Retinal pigment epithelial cell (primary cell): ENCODE measurements at regions not wholly inside any gene's neighbourhood (a gene's known extent, or its start where the extent isn't known, plus 50 kb on each side); places are given as distances from the start of the nearest gene placed in this dataset.

ENCODE experiments used
- DNase-seq: peaks from one replicate; pipeline ENCODE4 v3.0.0-alpha.2; 2010; ENCODE audit warnings: low read depth
- H3K4me3 ChIP-seq: 2 replicates; pipeline ENCODE4 v1.5.1; 2011; ENCODE audit warnings: mild to moderate bottlenecking, low read length, control low read depth, moderate library complexity
- CTCF ChIP-seq: conservative IDR thresholded peaks from 2 replicates; pipeline ENCODE4 v1.5.1; 2011; ENCODE audit warnings: low read depth, low read length, control low read depth, inconsistent platforms

GRCh38 chr2:65528241-65528574 is 95.8 kb upstream of the SPRED2 start:
- TF ChIP-seq CTCF: no peak
- no peak overlapping the region for H3K4me3 ChIP-seq
- DNase-seq: no peak

GRCh38 chr2:65527451-65528240 is 95.2 kb upstream of the SPRED2 start:
- no peak for TF ChIP-seq CTCF
- DNase-seq: no peak
- H3K4me3 ChIP-seq: no peak overlapping the region

- DNase-seq: no peak
- H3K4me3 ChIP-seq: no peak overlapping the region
- TF ChIP-seq CTCF: no peak
Measured at GRCh38 chr2:65525616-65526231, 93.3 kb upstream of the SPRED2 start.

GRCh38 chr2:65522922-65523321 is 90.5 kb upstream of the SPRED2 start:
- no peak for DNase-seq
- TF ChIP-seq CTCF: no peak
- no peak overlapping the region for H3K4me3 ChIP-seq

- TF ChIP-seq CTCF: no peak
- DNase-seq: no peak
- no peak overlapping the region for H3K4me3 ChIP-seq
Measured at GRCh38 chr2:65518751-65519150, 86.4 kb upstream of the SPRED2 start.

GRCh38 chr2:65514555-65515195 is 82.3 kb upstream of the SPRED2 start:
- TF ChIP-seq CTCF: no peak
- no peak for DNase-seq
- no peak overlapping the region for H3K4me3 ChIP-seq
